Neural progenitor cell (in vitro differentiated cells): ENCODE measurements at regions not wholly inside any gene's neighbourhood (a gene's known extent, or its start where the extent isn't known, plus 50 kb on each side); places are given as distances from the start of the nearest gene placed in this dataset.

ENCODE experiments used
- CTCF ChIP-seq: fragments of 200-600 bp; sonication (generic); IDR thresholded peaks from 2 replicates; pipeline ENCODE4 v1.5.1; 2017; ENCODE audit warnings: antibody characterized with exemption, mild to moderate bottlenecking
- EZH2 ChIP-seq: fragments of 200-600 bp; sonication (generic); IDR thresholded peaks from 2 replicates; pipeline ENCODE4 v1.6.1; 2017; ENCODE audit warnings: antibody characterized with exemption, mild to moderate bottlenecking, moderate library complexity

GRCh38 chr4:29948858-29949257, 771.3 kb upstream of the PCDH7 start:
- TF ChIP-seq CTCF: no peak
- TF ChIP-seq EZH2: no peak
